Astrocyte (in vitro differentiated cells and primary cell): ENCODE measurements at regions not wholly inside any gene's neighbourhood (a gene's known extent, or its start where the extent isn't known, plus 50 kb on each side); places are given as distances from the start of the nearest gene placed in this dataset.
A peak's percentile ranks its signal among the peaks of the same experiment; 100 is the strongest.

Experiments used
- DNase-seq: peaks from one replicate; pipeline ENCODE4 v3.0.0-alpha.2; 2010; ENCODE audit warnings: low read depth
- FAIRE-seq: peaks from 2 replicates; lab custom pipeline; 2011; peaks lifted over from hg19 to GRCh38; lab: Jason Lieb, UNC
- H2AFZ ChIP-seq: 2 replicates; pipeline ENCODE4 v1.6.0; 2012; ENCODE audit warnings: low read depth, low read length, inconsistent platforms
- H3K27ac ChIP-seq: 2 replicates; pipeline ENCODE4 v1.5.1; 2011; ENCODE audit warnings: low read depth, low read length, inconsistent platforms
- H3K27me3 ChIP-seq: 2 replicates; pipeline ENCODE4 v1.6.0; 2011; ENCODE audit warnings: low read length, inconsistent platforms; ENCODE audit not compliant: insufficient read depth
- H3K36me3 ChIP-seq: 2 replicates; pipeline ENCODE4 v1.5.1; 2011; ENCODE audit warnings: low read length, inconsistent platforms; ENCODE audit not compliant: insufficient read depth
- H3K4me1 ChIP-seq: 2 replicates; pipeline ENCODE4 v1.5.1; 2011; ENCODE audit warnings: low read length, inconsistent platforms; ENCODE audit not compliant: insufficient read depth
- H3K4me2 ChIP-seq: 2 replicates; pipeline ENCODE4 v1.6.0; 2012; ENCODE audit warnings: low read length, inconsistent platforms
- H3K4me3 ChIP-seq: 2 replicates; pipeline ENCODE4 v1.5.1; 2011; ENCODE audit warnings: low read depth, mild to moderate bottlenecking, low read length, inconsistent platforms; ENCODE audit not compliant: insufficient read depth
- H3K79me2 ChIP-seq: 2 replicates; pipeline ENCODE4 v1.6.0; 2012; ENCODE audit warnings: mild to moderate bottlenecking, low read length, inconsistent platforms; ENCODE audit not compliant: insufficient read depth
- H3K9ac ChIP-seq: 2 replicates; pipeline ENCODE4 v1.6.0; 2012; ENCODE audit warnings: mild to moderate bottlenecking, low read length, inconsistent platforms
- H3K9me3 ChIP-seq: 2 replicates; pipeline ENCODE4 v1.5.1; 2012; ENCODE audit warnings: low read depth, mild to moderate bottlenecking, low read length, inconsistent platforms; ENCODE audit not compliant: insufficient read depth
- H4K20me1 ChIP-seq: 2 replicates; pipeline ENCODE4 v1.6.0; 2012; ENCODE audit warnings: low read length, inconsistent platforms; ENCODE audit not compliant: insufficient read depth
- H3K27ac Mint-ChIP-seq: one replicate; pipeline ENCODE4 v1.8.0; 2021; ENCODE audit warnings: mild to moderate bottlenecking, mixed read lengths; ENCODE audit not compliant: unreplicated experiment
- H3K27me3 Mint-ChIP-seq: one replicate; pipeline ENCODE4 v1.8.0; 2021; ENCODE audit warnings: low read depth, mixed read lengths; ENCODE audit not compliant: unreplicated experiment
- H3K36me3 Mint-ChIP-seq: one replicate; pipeline ENCODE4 v1.8.0; 2021; ENCODE audit warnings: low read depth, mixed read lengths; ENCODE audit not compliant: unreplicated experiment
- H3K4me1 Mint-ChIP-seq: one replicate; pipeline ENCODE4 v1.8.0; 2021; ENCODE audit warnings: low read depth, mixed read lengths; ENCODE audit not compliant: unreplicated experiment
- H3K4me3 Mint-ChIP-seq: one replicate; pipeline ENCODE4 v1.8.0; 2021; ENCODE audit warnings: mild to moderate bottlenecking, moderate library complexity, mixed read lengths; ENCODE audit not compliant: unreplicated experiment
- H3K9me3 Mint-ChIP-seq: one replicate; pipeline ENCODE4 v1.8.0; 2021; ENCODE audit warnings: mild to moderate bottlenecking, mixed read lengths; ENCODE audit not compliant: unreplicated experiment
- EZH2 ChIP-seq: IDR thresholded peaks from 2 replicates; pipeline ENCODE4 v1.6.1; 2012; ENCODE audit warnings: mild to moderate bottlenecking, low read length, inconsistent platforms; ENCODE audit not compliant: insufficient read depth
- TF ChIP-seq, protein P1 (sequence below): IDR thresholded peaks from 2 replicates; pipeline ENCODE4 v1.5.1; 2011; ENCODE audit warnings: low read depth, mild to moderate bottlenecking, inconsistent platforms, low read length, moderate library complexity; ENCODE audit not compliant: insufficient read depth

DNA sequence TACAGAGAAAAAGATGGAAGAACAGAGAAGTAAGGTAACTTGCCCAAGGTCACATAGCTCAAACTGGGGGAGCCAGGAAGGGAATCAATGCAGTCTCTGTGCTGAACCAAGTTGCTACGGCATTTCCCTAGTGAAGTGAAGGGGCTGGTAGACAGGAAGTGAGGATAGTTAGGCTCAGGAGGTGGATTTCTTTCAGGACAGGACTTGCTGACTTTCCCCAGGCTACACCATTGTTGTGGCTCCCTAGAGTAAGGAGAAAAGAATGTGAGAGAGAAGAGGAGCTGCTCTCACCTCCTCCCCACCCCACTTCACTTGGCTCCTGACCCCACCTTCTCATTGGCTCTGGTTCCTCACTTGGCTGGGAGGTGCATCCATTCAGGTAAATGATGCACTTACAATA, 316.9 kb downstream of the INHBA start:
- no peak overlapping the region for H3K4me3 Mint-ChIP-seq
- no peaks in the 10 kb centered on the region for H3K27me3 Mint-ChIP-seq
- DNase-seq, result peak; percentile 18
- H3K36me3 Mint-ChIP-seq, result no peaks in the 10 kb centered on the region
- Histone ChIP-seq H2AFZ (peak overlapping the region; percentile 50), H3K9ac (no peak overlapping the region), H3K27ac (no peak overlapping the region), H3K27me3 (no peaks in the 10 kb centered on the region), H3K4me1 (no peaks in the 10 kb centered on the region), H3K4me3 (no peak overlapping the region), H3K79me2 (no peaks in the 10 kb centered on the region), H3K9me3 (no peaks in the 10 kb centered on the region), H3K4me2 (no peak overlapping the region), H3K36me3 (no peaks in the 10 kb centered on the region), H4K20me1 (no peaks in the 10 kb centered on the region)
- TF ChIP-seq, protein P1, sequence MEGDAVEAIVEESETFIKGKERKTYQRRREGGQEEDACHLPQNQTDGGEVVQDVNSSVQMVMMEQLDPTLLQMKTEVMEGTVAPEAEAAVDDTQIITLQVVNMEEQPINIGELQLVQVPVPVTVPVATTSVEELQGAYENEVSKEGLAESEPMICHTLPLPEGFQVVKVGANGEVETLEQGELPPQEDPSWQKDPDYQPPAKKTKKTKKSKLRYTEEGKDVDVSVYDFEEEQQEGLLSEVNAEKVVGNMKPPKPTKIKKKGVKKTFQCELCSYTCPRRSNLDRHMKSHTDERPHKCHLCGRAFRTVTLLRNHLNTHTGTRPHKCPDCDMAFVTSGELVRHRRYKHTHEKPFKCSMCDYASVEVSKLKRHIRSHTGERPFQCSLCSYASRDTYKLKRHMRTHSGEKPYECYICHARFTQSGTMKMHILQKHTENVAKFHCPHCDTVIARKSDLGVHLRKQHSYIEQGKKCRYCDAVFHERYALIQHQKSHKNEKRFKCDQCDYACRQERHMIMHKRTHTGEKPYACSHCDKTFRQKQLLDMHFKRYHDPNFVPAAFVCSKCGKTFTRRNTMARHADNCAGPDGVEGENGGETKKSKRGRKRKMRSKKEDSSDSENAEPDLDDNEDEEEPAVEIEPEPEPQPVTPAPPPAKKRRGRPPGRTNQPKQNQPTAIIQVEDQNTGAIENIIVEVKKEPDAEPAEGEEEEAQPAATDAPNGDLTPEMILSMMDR, result no peak
- TF ChIP-seq EZH2, result no peak
- peaks cover 23% of the 10 kb centered on the region for H3K4me1 Mint-ChIP-seq
- peaks cover 6% of the 10 kb centered on the region for H3K9me3 Mint-ChIP-seq
- no peak for FAIRE-seq
- peak overlapping the region; percentile 22 for H3K27ac Mint-ChIP-seq

DNA sequence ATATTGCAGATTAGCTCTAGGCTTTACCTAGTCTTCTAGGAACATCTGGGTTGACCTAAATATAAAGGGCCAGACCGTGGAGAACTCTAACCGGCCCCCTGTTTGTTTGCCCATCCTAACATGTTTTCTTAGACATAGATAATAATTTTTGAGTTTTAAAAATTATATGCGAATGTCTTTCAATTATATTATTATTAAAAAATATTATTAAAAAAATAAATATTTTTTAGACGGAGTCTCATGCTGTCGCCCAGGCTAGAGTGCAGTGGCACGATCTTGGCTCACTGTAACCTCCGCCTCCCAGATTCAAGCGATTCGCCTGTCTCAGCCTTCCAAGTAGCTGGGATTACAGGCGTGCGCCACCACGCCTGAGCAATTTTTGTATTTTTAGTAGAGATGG, 318.5 kb downstream of the INHBA start:
- no peak overlapping the region for H3K4me2 ChIP-seq
- H3K36me3 Mint-ChIP-seq, result no peaks in the 10 kb centered on the region
- no peak overlapping the region for H3K4me3 Mint-ChIP-seq
- H4K20me1 ChIP-seq, result no peaks in the 10 kb centered on the region
- no peaks in the 10 kb centered on the region for H3K9me3 ChIP-seq
- peaks cover 6% of the 10 kb centered on the region for H3K9me3 Mint-ChIP-seq
- peaks cover 23% of the 10 kb centered on the region for H3K4me1 Mint-ChIP-seq
- H2AFZ ChIP-seq, result no peak overlapping the region
- DNase-seq, result no peak
- TF ChIP-seq, protein P1, result no peak
- no peak for TF ChIP-seq EZH2
- H3K4me1 ChIP-seq, result no peaks in the 10 kb centered on the region
- no peak overlapping the region for H3K27ac ChIP-seq
- FAIRE-seq, result no peak
- no peak overlapping the region for H3K27ac Mint-ChIP-seq
- no peaks in the 10 kb centered on the region for H3K79me2 ChIP-seq
- H3K4me3 ChIP-seq, result no peak overlapping the region
- H3K36me3 ChIP-seq, result no peaks in the 10 kb centered on the region
- H3K27me3 ChIP-seq, result no peaks in the 10 kb centered on the region
- no peak overlapping the region for H3K9ac ChIP-seq
- H3K27me3 Mint-ChIP-seq, result no peaks in the 10 kb centered on the region

DNA sequence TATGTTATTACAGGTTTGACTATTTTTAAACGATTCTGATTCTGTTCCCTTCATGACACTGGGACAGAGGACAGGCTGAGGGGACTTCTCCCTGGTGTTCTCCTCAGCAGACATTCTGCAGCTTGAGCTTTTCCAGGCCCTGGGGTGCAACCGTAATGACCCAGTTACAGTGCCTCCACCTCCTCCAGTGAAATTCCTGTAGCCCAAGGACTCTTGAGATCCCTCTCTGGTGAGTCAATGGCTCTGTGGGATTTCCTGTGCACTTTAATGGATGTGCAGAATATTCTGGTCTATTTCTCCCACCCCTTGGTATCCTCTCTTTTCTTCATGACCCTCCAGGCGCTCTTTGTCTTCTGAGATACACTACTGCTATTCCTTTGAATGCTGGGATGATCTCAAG, 319.3 kb downstream of the INHBA start:
- DNase-seq, result peak; percentile 53
- H3K79me2 ChIP-seq, result no peaks in the 10 kb centered on the region
- no peak overlapping the region for H3K27ac ChIP-seq
- no peak for FAIRE-seq
- H3K27me3 Mint-ChIP-seq, result no peaks in the 10 kb centered on the region
- H3K9me3 ChIP-seq, result no peaks in the 10 kb centered on the region
- peaks cover 6% of the 10 kb centered on the region for H3K9me3 Mint-ChIP-seq
- no peaks in the 10 kb centered on the region for H4K20me1 ChIP-seq
- H3K36me3 ChIP-seq, result no peaks in the 10 kb centered on the region
- no peak overlapping the region for H3K4me2 ChIP-seq
- H3K27me3 ChIP-seq, result no peaks in the 10 kb centered on the region
- no peak overlapping the region for H3K4me3 ChIP-seq
- H3K9ac ChIP-seq, result no peak overlapping the region
- peaks cover 25% of the 10 kb centered on the region for H3K4me1 Mint-ChIP-seq
- H2AFZ ChIP-seq, result no peak overlapping the region
- H3K36me3 Mint-ChIP-seq, result no peaks in the 10 kb centered on the region
- no peak for TF ChIP-seq EZH2
- TF ChIP-seq, protein P1, result no peak
- H3K4me1 ChIP-seq, result no peaks in the 10 kb centered on the region
- no peak overlapping the region for H3K27ac Mint-ChIP-seq
- H3K4me3 Mint-ChIP-seq, result no peak overlapping the region
